ENCODE measurements at regions not wholly inside any gene's neighbourhood (a gene's known extent, or its start where the extent isn't known, plus 50 kb on each side); places are given as distances from the start of the nearest gene placed in this dataset.
A peak's percentile ranks its signal among the peaks of the same experiment; 100 is the strongest.

GRCh38 chrX:139134316-139134715 is 396.2 kb upstream of the F9 start:
- Histone ChIP-seq H3K79me2 (ENCODE audit: control insufficient read depth, insufficient read depth, low read length) (no peaks in the 10 kb centered on the region), H3K4me3 (no peak overlapping the region), H3K27me3 (ENCODE audit: control insufficient read depth in 2 of 2, insufficient read depth in 2 of 2, low read length in 2 of 2) (no peaks in the 10 kb centered on the region), H3K4me1 (replicated peaks in 1 of 2; ENCODE audit: control insufficient read depth in 2 of 2, insufficient read depth in 2 of 2, low read length in 2 of 2) (no peaks in the 10 kb centered on the region), H3K9ac (ENCODE audit: insufficient read depth in 1 of 2, low read depth in 2 of 2, low read length in 2 of 2) (no peak overlapping the region), H2AFZ (ENCODE audit: low read depth, low read length) (no peak overlapping the region), H3K27ac (ENCODE audit: extremely low read depth, low read depth, low read length) (no peak overlapping the region), H4K20me1 (replicated peaks; ENCODE audit: control insufficient read depth, insufficient read depth, low read length) (no peaks in the 10 kb centered on the region), H3K4me2 (ENCODE audit: insufficient read depth, low read length) (no peak overlapping the region), H3K36me3 (ENCODE audit: control insufficient read depth, insufficient read depth, low read length) (no peaks in the 10 kb centered on the region), H3K9me1 (ENCODE audit: control insufficient read depth, insufficient read depth, low read length) (no peaks in the 10 kb centered on the region), H3K9me3 (replicated peaks; ENCODE audit: control insufficient read depth, insufficient read depth, low read depth, low read length) (no peaks in the 10 kb centered on the region)
- FAIRE-seq (no peak), ATAC-seq (peak; percentile 79), DNase-seq (ENCODE audit: extremely low read depth in 1 of 4, low spot score in 3 of 4) (no peak)
- ChIA-PET CTCF (ENCODE audit: low intra/inter-chr PET ratio) (no interaction called here), POLR2A (no interaction called here)
- WGBS (ENCODE audit: insufficient coverage, low coverage, missing lambda C conversion rate), result 12% methylated on average over 5 of the region's 5 CpGs
- BruUV-seq (replicated peaks), result no TSS peak
- in situ Hi-C loops (cut with MboI) (no loop called here), intact Hi-C loops (cut with micrococcal nuclease) (no loop called here)
- TF ChIP-seq CCAR2 (IDR thresholded peaks at IDR 0.05; ENCODE audit: low read depth, low read length), result no peak
- peak; percentile 39; the same call in 1 of the 2 replicates for TF ChIP-seq ZNF175 (CRISPR knock-in tag; IDR thresholded peaks at IDR 0.05; ENCODE audit: low read depth)
- TF ChIP-seq NR2F6 (CRISPR knock-in tag; IDR thresholded peaks at IDR 0.05), result no peak
- no peak for TF ChIP-seq CHD1 (IDR thresholded peaks at IDR 0.05; ENCODE audit: low read length)
- TF ChIP-seq ARID1B (IDR thresholded peaks at IDR 0.05), result no peak
- TF ChIP-seq ZNF79 (CRISPR knock-in tag; IDR thresholded peaks at IDR 0.05; ENCODE audit: low read depth), result no peak
- TF ChIP-seq FOXA1 (IDR thresholded peaks at IDR 0.05; ENCODE audit: borderline replicate concordance), result no peak
- no peak for TF ChIP-seq ZNF76 (CRISPR knock-in tag; IDR thresholded peaks at IDR 0.05; ENCODE audit: borderline replicate concordance)
- TF ChIP-seq, protein P1, sequence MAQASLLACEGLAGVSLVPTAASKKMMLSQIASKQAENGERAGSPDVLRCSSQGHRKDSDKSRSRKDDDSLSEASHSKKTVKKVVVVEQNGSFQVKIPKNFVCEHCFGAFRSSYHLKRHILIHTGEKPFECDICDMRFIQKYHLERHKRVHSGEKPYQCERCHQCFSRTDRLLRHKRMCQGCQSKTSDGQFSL (CRISPR knock-in tag; IDR thresholded peaks at IDR 0.05), result no peak
- TF ChIP-seq, protein P1 (tag; IDR thresholded peaks at IDR 0.05), result no peak
- TF ChIP-seq, protein P2, sequence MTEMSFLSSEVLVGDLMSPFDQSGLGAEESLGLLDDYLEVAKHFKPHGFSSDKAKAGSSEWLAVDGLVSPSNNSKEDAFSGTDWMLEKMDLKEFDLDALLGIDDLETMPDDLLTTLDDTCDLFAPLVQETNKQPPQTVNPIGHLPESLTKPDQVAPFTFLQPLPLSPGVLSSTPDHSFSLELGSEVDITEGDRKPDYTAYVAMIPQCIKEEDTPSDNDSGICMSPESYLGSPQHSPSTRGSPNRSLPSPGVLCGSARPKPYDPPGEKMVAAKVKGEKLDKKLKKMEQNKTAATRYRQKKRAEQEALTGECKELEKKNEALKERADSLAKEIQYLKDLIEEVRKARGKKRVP (CRISPR knock-in tag; IDR thresholded peaks at IDR 0.05), result no peak
- no peak for TF ChIP-seq MAZ (CRISPR knock-in tag; conservative IDR thresholded peaks at IDR 0.05 in 1 of 2, IDR thresholded peaks at IDR 0.05 in 1 of 2)
- TF ChIP-seq TRIM25 (IDR thresholded peaks at IDR 0.05; ENCODE audit: borderline replicate concordance), result no peak
- TF ChIP-seq, protein P3, sequence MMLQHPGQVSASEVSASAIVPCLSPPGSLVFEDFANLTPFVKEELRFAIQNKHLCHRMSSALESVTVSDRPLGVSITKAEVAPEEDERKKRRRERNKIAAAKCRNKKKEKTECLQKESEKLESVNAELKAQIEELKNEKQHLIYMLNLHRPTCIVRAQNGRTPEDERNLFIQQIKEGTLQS (IDR thresholded peaks at IDR 0.05), result peak; percentile 45; the same call in 1 of the 2 replicates
- TF ChIP-seq, protein P3 (CRISPR knock-in tag; conservative IDR thresholded peaks at IDR 0.05), result no peak
- TF ChIP-seq IRF1 (CRISPR knock-in tag; IDR thresholded peaks at IDR 0.05; ENCODE audit: borderline replicate concordance), result no peak
- TF ChIP-seq RBBP5 (IDR thresholded peaks at IDR 0.05; ENCODE audit: borderline replicate concordance, insufficient read depth, low read length, poor library complexity, severe bottlenecking), result no peak
- peak in 1 of 2 experiments; percentile 61; a peak in 2 of 4 replicates for TF ChIP-seq TRIM24 (IDR thresholded peaks at IDR 0.05)
- no peak for TF ChIP-seq RB1 (IDR thresholded peaks at IDR 0.05; ENCODE audit: low read depth)
